ENCODE measurements at regions not wholly inside any gene's neighbourhood (a gene's known extent, or its start where the extent isn't known, plus 50 kb on each side); places are given as distances from the start of the nearest gene placed in this dataset.

DNA sequence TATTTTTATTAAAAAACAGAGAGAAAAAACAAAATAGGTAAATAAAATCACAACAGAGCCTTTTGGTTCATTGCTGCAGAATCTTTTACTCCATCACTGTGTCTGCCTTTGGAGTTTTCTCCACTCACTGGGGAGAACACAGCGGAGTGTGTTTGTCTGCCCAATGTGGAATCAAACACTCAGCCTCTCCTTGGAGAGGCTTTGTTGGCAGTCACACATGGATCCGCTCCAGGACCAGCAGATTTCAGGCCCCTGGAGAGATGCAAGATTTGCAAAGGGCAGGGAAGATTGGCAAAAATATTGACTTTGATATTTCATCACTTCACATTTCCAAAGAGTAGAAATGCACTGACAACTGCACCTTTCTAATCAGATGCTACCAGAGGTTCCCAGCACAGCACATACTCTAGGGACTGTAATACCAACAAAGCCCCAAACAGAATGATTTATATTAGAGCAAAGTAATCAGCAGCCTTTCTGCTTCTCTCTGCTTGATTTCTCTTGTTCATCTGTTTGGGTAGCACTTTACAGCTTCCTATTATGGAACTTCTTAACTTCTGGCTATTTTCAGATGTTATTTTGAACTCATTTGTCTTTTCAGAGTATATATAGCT is 1898.8 kb upstream of the PIK3C3 start:
- no peak for TF ChIP-seq EP300 (IDR thresholded peaks at IDR 0.05)
- TF ChIP-seq, protein P1, sequence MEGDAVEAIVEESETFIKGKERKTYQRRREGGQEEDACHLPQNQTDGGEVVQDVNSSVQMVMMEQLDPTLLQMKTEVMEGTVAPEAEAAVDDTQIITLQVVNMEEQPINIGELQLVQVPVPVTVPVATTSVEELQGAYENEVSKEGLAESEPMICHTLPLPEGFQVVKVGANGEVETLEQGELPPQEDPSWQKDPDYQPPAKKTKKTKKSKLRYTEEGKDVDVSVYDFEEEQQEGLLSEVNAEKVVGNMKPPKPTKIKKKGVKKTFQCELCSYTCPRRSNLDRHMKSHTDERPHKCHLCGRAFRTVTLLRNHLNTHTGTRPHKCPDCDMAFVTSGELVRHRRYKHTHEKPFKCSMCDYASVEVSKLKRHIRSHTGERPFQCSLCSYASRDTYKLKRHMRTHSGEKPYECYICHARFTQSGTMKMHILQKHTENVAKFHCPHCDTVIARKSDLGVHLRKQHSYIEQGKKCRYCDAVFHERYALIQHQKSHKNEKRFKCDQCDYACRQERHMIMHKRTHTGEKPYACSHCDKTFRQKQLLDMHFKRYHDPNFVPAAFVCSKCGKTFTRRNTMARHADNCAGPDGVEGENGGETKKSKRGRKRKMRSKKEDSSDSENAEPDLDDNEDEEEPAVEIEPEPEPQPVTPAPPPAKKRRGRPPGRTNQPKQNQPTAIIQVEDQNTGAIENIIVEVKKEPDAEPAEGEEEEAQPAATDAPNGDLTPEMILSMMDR (IDR thresholded peaks at IDR 0.05), result no peak

Measured in sigmoid colon (tissue), 4 donors.